Dedifferentiated amniotic fluid mesenchymal stem cell (primary cell): ENCODE measurements at regions not wholly inside any gene's neighbourhood (a gene's known extent, or its start where the extent isn't known, plus 50 kb on each side); places are given as distances from the start of the nearest gene placed in this dataset.
"Not testable (repeated sequence)": the region's sequence is repeated elsewhere in the genome, so short reads cannot be mapped to it uniquely, and the experiment has no call there.

ENCODE experiments used
- DNase-seq: peaks from one replicate; pipeline ENCODE4 v3.0.0-alpha.2; 2016; ENCODE audit errors: extremely low spot score

DNA sequence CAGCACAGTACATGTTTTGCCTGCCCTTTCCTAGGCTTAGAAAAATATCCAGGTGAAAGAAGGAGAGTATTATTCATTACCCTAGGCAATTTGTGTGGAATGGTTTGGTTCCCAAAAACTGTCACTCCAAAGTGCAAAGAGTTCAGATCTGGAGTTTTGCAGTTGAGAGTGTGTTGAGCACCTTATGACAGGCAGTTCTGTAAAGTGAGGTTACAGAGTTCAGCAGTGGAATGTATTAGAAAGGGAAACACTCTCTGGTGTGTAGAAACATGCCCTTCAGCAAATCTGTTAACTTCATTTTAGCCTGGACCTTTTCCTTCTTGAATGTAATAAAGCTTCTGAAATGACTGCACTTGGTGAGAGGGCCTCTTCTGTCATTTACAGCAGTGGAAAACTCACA lies 154.0 kb upstream of the SSTR1 start:
- DNase-seq = no peak

DNA sequence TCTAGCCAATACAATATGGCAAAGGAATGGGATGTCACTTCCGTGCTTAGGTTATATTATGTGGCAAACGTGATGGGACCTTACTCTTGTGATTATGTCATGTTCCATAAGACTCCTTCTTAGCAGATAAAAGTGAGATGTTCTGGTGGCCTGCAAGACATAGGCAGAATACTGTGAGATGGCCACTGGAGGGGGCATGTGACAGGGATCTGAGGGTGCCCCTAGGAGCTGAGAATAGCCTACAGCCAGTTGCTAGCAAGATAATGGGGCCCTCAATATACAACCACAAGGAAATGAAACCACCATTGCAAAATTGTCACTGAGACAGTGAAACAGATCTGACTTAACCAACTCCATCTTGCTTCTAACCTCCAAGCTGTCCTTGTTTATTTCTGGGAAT lies 151.4 kb upstream of the SSTR1 start:
- no peak for DNase-seq

DNA sequence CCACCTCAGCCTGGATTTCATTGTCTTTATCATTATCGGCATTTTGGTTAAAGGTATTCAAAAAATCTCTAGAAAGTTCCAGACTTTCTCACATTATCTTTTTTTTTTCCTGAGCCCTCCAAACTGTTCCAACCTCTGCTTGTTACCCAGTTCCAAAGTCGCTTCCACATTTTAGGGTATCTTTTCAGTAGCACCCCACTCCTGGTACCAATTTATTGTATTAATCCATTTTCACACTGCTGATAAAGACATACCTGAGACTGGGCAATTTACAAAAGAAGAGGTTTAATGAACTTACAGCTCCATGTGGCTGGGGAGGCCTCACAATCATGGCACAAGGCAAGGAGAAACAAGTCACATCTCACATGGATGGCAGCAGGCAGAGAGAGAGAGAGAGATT lies 145.5 kb upstream of the SSTR1 start:
- DNase-seq = not testable (repeated sequence)

DNA sequence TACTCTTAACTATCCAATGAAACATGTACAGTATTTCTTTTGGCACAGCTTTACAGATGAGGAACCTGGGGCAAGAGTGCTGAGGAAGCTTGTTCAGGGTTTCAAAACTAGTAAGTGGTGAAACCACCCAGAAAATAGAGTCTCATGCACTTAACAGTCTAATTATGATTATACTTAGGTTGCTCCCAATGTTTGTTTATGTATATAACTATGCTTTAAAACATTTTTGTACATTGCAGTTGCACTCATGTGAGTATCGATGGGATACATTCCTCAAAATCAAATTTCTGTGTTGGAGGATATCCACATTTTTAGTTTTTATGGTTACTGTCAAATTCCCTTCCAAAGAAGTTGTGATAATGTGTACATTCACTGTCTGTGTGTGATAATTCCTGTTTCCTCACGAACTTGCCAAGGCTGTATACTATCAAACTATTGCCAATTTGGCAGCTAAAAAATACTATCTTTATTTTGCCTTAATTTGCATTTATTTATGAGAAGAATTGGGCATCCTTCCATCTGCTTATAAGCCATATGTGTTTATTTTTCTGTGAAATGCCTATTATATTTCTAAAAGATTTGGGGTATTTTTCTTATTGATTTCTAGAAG lies 143.9 kb upstream of the SSTR1 start:
- no peak for DNase-seq

DNA sequence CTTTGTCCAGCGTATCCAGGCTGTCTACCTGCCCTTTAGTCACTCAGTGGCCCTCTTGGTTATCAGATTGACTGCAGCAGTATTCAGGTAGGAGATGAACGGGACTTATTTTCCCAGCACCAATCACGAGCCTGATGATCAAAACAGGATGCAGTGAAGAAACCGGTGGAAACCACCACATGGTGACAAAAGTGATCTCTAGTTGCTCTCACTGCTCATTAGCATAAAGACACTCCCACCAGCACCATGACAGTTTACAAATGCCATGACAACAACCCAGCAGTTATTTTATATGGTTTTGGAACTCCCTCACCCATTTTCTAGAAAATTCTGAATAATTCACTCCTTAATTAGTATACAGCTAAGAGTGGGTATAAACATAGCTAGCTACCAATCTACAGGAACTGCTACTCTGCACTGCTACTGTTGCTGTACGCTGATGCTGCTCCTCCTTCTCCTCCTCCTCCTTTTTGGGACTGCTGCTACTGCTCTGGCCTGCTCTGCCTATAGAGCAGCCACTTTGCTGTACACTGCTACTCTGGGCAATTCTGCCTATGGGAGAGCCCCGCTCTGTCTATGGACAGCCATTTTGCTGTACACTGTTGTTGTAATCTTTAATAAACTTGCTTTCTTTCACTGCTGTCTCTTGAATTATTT lies 142.5 kb upstream of the SSTR1 start:
- DNase-seq = no peak

DNA sequence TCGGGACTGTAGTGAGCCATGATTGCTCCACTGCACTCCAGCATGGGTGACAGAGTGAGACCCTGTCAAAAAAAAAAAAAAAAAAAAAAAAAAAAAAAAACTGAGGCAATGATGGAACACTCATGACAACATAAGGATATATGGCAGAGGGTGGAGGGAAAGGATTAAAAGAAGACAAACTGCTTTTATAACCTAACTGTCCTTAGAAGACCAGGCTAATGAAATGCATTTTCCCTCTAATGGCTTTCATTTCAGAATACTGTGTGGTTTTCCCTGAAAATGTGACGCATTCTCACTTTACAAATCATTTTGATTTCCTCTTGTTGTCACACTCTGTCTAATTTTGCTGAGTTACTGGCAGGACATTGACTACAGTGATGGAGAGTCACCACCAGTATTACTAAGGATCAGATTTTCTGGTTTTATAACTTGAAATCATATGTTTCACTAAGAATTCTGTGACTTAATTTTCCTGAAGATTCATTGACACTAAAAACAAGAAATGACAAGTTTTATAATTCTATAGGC lies 137.6 kb upstream of the SSTR1 start:
- no peak for DNase-seq

DNA sequence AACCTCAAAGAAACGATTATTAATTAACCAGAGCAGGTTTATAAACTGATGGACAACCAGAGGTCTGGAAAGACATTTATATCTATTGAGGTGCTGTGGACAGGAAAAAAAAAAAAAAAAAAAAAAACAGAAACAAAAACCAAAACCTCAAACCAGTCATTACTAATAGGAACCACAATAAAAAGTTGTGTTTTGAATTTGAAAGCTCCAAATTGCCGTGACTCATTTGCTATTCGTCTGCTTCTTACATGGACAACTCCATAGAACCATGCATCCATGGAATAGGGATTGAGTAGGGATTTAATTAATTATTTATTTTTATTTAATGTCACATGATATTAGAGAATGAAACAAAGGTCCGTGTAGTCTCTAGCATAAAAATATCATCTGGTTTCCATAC lies 134.1 kb upstream of the SSTR1 start:
- DNase-seq = no peak

DNA sequence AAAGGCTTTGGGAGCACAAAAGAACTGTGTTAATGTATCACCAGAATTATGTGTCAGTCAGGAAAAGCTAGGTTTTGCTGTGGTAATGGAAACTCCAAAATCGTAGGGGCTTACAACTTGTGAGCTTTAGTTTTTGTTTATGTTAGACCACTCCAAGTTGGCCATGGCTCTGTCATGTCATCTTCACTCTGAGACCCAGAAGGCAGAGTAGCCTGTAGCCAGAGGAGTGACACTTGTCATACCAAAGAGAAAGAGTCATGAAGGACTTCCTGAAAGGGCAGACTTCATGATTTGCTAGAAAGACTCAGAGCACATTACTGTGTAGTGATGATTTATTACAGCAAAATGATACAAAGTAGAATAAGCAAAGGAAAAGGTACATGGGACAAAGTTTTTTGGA lies 133.6 kb upstream of the SSTR1 start:
- no peak for DNase-seq

DNA sequence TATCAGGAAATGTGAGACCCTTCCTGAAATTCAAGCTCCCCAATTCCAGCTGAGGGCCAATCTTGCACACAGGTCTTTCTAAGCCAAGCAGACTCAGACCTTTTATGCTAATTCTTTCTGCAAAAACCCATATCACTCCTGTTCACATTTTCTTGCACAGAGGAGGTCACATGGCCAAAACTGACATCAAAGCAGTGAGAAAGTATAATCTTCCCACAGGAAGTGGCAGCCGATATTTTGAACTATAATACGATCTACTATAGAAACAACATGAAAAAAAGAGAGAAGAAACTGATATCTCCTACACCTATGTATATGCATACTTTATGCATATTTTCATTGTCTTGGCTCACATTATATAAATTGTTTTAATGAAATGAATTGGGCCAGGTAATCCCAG lies 132.9 kb upstream of the SSTR1 start:
- DNase-seq = no peak

DNA sequence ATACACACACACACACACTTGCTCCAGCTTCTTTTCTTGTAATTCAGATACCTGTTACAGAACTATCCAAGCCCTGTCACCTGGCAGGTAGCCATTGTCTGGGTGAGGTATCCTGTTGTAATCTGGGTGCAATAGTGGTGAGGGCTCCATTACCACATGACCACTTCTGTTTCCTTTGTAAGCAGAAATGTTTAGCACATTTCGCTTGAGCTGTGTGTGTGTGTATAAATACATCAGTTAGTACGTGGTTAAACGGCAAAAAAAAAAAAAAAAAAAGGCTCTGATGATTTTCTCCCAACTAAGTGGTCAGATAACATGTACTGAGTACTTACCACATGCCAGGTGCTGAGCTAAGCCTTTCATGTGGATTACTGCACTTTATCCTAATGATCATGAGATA lies 129.3 kb upstream of the SSTR1 start:
- no peak for DNase-seq

DNA sequence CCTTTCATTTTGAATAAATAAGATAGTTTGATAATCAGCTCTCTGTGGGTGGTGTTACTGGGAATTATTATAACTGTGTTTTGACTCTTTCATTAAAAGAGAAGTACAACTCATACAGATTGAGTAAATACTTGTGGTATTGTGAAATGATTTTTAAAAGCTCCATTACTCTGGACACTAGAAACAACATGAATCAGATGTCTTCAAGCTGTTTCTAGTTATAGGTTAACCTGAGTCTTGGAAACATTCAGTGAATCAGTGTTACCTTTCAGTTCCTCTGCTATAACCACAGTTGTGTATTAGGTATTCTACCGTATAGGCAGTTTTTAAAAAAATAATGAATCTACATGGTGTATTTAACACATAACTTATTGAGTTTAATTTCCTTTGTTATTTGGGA lies 128.4 kb upstream of the SSTR1 start:
- no peak for DNase-seq

DNA sequence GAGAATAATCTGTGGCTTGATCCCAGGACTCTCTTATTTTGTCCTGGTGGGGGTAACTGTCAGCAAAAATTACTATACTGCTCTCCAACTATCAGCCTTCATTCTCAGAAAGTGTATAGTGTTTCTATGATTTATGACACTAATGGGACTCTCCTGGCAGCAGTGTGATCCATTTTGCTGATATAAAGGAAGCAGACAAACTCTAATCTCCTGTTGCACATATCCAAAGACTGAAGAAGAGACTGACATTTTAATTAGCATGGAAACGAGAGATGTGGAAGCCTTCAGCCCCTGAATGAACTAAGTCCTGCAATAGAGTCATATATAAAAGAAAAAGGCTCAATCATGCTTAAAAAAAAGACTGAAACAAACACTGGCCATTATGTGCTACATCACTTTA lies 127.8 kb upstream of the SSTR1 start:
- no peak for DNase-seq

DNA sequence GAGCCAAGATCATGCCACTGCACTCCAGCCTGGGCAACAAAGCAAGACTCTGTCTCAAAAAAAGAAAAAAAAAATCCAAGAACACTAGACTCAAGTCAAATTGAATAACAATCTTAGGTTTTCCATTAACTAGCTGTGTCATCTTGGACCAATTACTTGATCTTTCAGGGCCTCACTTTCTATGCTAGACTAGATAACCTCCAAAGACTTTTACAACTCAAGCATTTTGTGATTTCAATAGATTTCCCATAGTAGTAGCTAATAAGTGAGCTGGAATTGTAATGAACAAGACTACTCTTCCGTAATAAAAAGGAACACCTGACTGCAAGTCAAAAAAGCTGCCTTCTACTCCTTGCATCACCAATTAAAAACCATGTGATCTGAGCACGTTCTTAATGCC lies 127.0 kb upstream of the SSTR1 start:
- no peak for DNase-seq

DNA sequence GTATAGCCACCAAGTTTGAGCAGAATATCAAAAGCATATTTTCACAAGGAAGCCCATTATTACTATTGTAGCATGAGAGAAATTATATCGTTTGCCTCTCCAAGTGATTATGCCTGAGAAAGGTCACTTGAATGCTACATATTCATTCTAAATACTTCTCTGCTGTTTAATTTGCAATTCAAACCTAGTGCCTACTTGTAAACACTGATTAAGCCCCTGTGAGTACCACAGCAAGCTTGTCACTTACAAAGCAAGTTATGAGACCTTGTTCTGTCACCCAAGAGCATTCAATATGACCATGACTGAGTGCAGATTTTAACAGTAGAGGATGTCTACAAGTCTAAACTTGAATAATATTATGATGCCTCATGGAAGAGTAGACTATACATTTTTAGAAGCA lies 124.7 kb upstream of the SSTR1 start:
- DNase-seq = no peak

DNA sequence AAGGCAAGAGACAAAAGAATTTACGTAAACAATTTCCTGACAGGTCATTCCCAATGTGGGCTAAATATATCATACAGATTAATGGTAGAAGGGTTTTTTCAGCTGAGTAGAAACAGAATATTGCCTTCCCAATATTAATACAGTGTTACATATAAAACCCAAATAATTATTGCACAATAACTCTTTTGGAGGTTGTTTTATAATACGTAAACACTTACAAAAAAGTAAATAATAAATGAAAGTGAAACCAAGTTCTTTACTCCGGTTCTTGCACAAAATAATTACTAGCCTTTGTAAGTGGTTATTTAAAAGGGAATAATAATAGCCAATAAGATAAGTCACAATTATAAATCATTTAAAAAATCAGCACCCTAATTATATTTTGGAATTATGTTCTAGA lies 118.6 kb upstream of the SSTR1 start:
- DNase-seq = no peak

DNA sequence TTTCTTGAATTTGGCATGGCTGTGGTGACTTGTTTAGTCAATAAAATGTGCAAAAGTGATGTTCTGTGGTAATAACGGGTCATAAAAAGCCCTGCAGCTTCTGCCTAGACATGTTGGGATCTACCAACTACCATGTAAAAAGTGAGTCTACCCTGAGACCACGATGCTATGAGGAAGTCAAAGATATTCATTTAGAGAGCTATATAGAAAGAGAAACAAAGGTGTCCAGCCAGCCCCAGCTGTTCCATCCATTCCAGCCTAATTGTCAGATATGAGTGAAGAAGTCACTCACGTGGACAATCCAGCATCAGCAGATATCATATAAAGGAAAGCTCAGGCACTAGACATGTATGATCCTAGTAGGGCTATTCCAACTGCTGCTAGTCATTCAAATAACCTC lies 117.2 kb upstream of the SSTR1 start:
- DNase-seq = no peak

DNA sequence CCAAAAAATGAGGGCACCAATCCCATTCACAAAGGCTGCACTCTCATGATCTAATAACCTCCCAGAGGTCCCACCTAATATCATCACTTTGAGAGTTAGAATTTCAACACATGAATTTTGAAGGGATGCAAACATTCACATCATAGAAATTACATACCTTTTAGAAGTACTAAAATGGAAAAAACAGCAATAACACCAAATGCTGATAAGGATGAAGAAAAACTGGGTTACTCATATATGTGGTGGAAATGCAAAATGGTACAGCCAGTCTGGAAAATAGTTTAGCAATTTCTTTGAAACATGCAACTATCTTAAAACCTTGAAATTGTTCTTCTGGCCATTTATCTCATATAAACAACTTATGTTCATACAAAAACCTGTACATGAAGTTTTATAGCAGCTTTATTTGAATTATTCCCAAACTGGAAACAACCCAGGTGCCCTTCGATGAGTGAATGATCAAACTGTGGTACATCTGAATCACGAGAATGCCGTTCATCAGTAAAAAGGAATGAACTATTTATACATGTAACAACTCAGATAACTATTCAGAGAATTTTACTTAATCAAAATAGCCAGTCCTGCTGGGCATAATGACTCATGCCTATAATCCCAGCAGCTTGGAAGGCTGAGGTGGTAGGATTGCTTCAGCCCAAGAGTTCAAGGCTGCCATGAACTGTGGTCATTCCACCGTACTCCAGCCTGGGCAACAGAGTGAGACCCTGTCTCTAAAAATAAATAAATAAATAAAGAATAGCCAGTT lies 109.4 kb upstream of the SSTR1 start:
- DNase-seq = peak; percentile 66

DNA sequence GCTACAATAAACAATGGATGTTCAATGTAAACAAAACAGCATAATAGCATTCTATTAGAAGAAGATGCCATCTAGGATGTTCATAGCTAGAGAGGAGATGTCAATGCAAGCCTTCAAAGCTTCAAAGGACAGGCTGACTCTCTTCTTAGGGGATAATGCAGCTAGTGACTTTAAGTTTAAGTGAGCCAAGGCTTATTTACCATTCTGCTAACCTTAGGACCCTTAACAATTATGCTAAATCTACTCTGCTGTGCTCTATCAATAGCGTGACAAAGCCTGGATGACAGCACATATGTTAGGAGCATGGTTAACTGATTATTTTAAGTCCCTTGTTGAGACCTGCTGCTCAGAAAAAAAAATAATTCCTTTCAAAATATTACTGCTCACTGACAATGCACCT lies 106.0 kb upstream of the SSTR1 start:
- DNase-seq = no peak

DNA sequence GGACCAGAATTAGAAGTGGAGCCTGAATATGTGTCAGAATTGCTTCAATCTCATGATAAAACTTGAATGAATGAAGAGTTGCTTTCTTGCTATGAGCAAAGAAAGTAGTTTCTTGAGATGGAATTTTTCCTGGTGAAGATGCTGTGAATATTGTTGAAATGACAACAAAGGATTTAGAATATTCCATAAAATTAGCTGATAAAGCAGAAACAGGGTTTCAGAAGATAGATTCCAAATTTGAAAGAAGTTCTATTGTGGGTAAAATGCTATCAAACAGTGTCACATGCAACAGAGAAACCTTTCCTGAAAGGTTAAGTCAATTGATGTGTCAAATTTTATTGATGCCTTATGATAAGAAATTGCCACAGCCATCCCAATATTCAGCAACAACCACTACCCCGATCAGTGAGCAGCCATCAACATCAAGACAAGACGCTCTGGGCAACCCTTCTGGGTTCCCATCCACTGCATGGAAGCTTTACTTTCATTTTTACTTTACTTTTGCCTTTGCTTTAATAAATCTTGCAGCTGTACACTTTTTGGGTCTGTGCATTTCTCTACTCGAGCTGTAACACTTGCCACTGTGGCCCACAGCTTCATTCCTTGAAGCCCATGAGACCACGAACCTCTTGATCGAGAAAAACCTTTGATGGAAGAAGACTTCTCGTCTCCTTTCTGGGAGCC lies 104.0 kb upstream of the SSTR1 start:
- no peak for DNase-seq

DNA sequence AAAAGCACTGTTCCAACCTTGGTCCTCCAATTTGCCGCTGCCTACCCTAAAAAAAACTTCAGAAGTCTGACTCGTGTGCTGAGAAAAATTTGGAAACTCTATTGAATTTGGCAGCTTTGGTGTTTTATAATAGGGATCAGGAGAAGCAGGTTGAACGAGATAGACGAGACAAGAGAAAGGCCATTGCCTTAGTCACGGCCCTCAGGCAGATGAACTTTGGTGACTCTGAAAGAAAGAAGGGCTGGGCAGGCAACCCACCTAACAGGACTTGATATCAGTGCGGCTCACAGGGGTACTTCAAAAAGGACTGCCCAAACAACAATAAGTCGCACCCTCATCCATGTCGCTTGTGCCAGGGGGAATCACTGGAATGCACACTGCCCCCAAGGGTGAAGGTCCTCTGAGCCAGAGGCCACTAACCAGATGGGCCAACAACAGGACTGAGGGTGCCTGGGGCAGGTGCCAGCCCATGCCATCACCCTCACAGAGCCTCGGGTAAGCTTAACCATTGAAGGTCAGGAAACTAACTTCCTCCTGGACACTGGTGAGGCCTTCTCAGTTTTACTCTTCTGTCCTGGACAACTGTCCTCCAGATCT lies 102.5 kb upstream of the SSTR1 start:
- DNase-seq = no peak

DNA sequence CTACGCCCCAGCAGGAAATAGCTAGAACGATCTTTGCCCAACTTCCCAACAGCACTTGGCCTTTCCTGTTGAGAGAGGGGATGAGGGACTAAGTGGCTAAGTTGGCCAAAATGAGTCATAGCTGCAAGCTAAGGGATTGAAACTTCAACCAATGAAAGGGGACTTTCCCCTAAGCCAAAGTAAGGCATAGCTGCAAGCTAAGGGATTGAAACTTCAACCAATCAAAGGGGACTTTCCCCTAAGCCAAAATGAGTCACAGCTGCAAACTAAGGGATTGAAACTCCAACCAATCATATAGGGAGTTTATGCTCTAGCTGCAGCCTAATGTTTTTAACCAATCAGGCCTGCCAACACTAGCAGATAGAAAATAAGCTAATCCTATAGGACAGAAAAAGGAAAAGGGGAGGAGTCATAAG lies 100.5 kb upstream of the SSTR1 start:
- no peak for DNase-seq

DNA sequence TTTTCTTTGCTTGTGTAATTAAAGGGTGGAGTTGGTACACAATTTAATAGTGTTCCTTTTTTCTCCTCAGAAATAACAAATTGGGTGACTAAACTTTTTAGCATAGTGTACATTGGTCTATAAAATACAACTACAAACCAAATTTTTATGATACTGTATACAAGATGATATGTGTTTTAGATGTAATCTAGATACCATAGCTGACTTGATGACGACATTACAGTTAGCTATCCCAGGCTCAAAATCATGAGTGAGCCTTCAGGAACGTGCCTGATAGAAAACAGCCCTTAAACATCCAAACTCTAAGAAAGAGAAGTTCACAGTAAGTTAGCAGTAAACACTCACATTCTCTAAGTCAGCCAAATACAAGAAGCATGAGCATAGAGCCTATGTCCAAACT lies 99.0 kb upstream of the SSTR1 start:
- peak; percentile 45 for DNase-seq
